ENCODE measurements at regions not wholly inside any gene's neighbourhood (a gene's known extent, or its start where the extent isn't known, plus 50 kb on each side); places are given as distances from the start of the nearest gene placed in this dataset.

DNA sequence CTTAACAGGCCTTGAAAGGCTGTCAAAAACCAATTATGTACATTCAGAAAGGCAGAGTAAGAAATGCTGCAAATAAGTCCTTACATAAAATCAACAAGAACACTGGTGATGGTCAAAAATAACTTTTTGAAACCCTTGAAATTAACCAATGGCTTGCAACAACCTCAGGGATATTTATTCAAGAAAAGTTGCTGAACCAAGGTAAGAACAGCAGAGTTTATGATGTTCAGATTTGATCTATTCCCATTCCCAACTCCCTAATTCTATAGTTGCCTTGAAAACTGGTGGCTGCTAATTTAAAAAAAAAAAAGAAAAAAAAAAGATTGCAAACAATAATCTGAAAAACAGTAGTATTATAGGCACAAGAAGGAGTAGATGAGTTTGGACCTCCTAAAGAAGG, 109.8 kb upstream of the UFM1 start:
- TF ChIP-seq, protein P1, sequence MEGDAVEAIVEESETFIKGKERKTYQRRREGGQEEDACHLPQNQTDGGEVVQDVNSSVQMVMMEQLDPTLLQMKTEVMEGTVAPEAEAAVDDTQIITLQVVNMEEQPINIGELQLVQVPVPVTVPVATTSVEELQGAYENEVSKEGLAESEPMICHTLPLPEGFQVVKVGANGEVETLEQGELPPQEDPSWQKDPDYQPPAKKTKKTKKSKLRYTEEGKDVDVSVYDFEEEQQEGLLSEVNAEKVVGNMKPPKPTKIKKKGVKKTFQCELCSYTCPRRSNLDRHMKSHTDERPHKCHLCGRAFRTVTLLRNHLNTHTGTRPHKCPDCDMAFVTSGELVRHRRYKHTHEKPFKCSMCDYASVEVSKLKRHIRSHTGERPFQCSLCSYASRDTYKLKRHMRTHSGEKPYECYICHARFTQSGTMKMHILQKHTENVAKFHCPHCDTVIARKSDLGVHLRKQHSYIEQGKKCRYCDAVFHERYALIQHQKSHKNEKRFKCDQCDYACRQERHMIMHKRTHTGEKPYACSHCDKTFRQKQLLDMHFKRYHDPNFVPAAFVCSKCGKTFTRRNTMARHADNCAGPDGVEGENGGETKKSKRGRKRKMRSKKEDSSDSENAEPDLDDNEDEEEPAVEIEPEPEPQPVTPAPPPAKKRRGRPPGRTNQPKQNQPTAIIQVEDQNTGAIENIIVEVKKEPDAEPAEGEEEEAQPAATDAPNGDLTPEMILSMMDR (IDR thresholded peaks at IDR 0.05) = no peak
- no peak for TF ChIP-seq POLR2AphosphoS5 (IDR thresholded peaks at IDR 0.05)
